Astrocyte (in vitro differentiated cells and primary cell): ENCODE measurements at regions not wholly inside any gene's neighbourhood (a gene's known extent, or its start where the extent isn't known, plus 50 kb on each side); places are given as distances from the start of the nearest gene placed in this dataset.
"Not testable (repeated sequence)": the region's sequence is repeated elsewhere in the genome, so short reads cannot be mapped to it uniquely, and the experiment has no call there.

Experiments
- DNase-seq: peaks from one replicate; pipeline ENCODE4 v3.0.0-alpha.2; 2010; ENCODE audit warnings: low read depth
- FAIRE-seq: peaks from 2 replicates; lab custom pipeline; 2011; peaks lifted over from hg19 to GRCh38; lab: Jason Lieb, UNC
- H2AFZ ChIP-seq: 2 replicates; pipeline ENCODE4 v1.6.0; 2012; ENCODE audit warnings: low read depth, low read length, inconsistent platforms
- H3K27ac ChIP-seq: 2 replicates; pipeline ENCODE4 v1.5.1; 2011; ENCODE audit warnings: low read depth, low read length, inconsistent platforms
- H3K27me3 ChIP-seq: 2 replicates; pipeline ENCODE4 v1.6.0; 2011; ENCODE audit warnings: low read length, inconsistent platforms; ENCODE audit not compliant: insufficient read depth
- H3K36me3 ChIP-seq: 2 replicates; pipeline ENCODE4 v1.5.1; 2011; ENCODE audit warnings: low read length, inconsistent platforms; ENCODE audit not compliant: insufficient read depth
- H3K4me1 ChIP-seq: 2 replicates; pipeline ENCODE4 v1.5.1; 2011; ENCODE audit warnings: low read length, inconsistent platforms; ENCODE audit not compliant: insufficient read depth
- H3K4me2 ChIP-seq: 2 replicates; pipeline ENCODE4 v1.6.0; 2012; ENCODE audit warnings: low read length, inconsistent platforms
- H3K4me3 ChIP-seq: 2 replicates; pipeline ENCODE4 v1.5.1; 2011; ENCODE audit warnings: low read depth, mild to moderate bottlenecking, low read length, inconsistent platforms; ENCODE audit not compliant: insufficient read depth
- H3K79me2 ChIP-seq: 2 replicates; pipeline ENCODE4 v1.6.0; 2012; ENCODE audit warnings: mild to moderate bottlenecking, low read length, inconsistent platforms; ENCODE audit not compliant: insufficient read depth
- H3K9ac ChIP-seq: 2 replicates; pipeline ENCODE4 v1.6.0; 2012; ENCODE audit warnings: mild to moderate bottlenecking, low read length, inconsistent platforms
- H3K9me3 ChIP-seq: 2 replicates; pipeline ENCODE4 v1.5.1; 2012; ENCODE audit warnings: low read depth, mild to moderate bottlenecking, low read length, inconsistent platforms; ENCODE audit not compliant: insufficient read depth
- H4K20me1 ChIP-seq: 2 replicates; pipeline ENCODE4 v1.6.0; 2012; ENCODE audit warnings: low read length, inconsistent platforms; ENCODE audit not compliant: insufficient read depth
- H3K27ac Mint-ChIP-seq: one replicate; pipeline ENCODE4 v1.8.0; 2021; ENCODE audit warnings: mild to moderate bottlenecking, mixed read lengths; ENCODE audit not compliant: unreplicated experiment
- H3K27me3 Mint-ChIP-seq: one replicate; pipeline ENCODE4 v1.8.0; 2021; ENCODE audit warnings: low read depth, mixed read lengths; ENCODE audit not compliant: unreplicated experiment
- H3K36me3 Mint-ChIP-seq: one replicate; pipeline ENCODE4 v1.8.0; 2021; ENCODE audit warnings: low read depth, mixed read lengths; ENCODE audit not compliant: unreplicated experiment
- H3K4me1 Mint-ChIP-seq: one replicate; pipeline ENCODE4 v1.8.0; 2021; ENCODE audit warnings: low read depth, mixed read lengths; ENCODE audit not compliant: unreplicated experiment
- H3K4me3 Mint-ChIP-seq: one replicate; pipeline ENCODE4 v1.8.0; 2021; ENCODE audit warnings: mild to moderate bottlenecking, moderate library complexity, mixed read lengths; ENCODE audit not compliant: unreplicated experiment
- H3K9me3 Mint-ChIP-seq: one replicate; pipeline ENCODE4 v1.8.0; 2021; ENCODE audit warnings: mild to moderate bottlenecking, mixed read lengths; ENCODE audit not compliant: unreplicated experiment
- CTCF ChIP-seq: IDR thresholded peaks from 2 replicates; pipeline ENCODE4 v1.5.1; 2011; ENCODE audit warnings: low read depth, mild to moderate bottlenecking, inconsistent platforms, low read length, moderate library complexity; ENCODE audit not compliant: insufficient read depth
- EZH2 ChIP-seq: IDR thresholded peaks from 2 replicates; pipeline ENCODE4 v1.6.1; 2012; ENCODE audit warnings: mild to moderate bottlenecking, low read length, inconsistent platforms; ENCODE audit not compliant: insufficient read depth

- FAIRE-seq (no peak), DNase-seq (no peak)
- no peak overlapping the region for H3K9ac ChIP-seq
- no peaks in the 10 kb centered on the region for H3K9me3 ChIP-seq
- H3K4me2 ChIP-seq = no peak overlapping the region
- peaks cover 5% of the 10 kb centered on the region for H3K4me1 ChIP-seq
- no peaks in the 10 kb centered on the region for H3K36me3 ChIP-seq
- no peak overlapping the region for H3K4me3 ChIP-seq
- H3K27me3 ChIP-seq = no peaks in the 10 kb centered on the region
- H3K27ac ChIP-seq = no peak overlapping the region
- Mint-ChIP-seq H3K36me3 (no peaks in the 10 kb centered on the region), H3K4me1 (peaks cover 22% of the 10 kb centered on the region), H3K27ac (no peak overlapping the region), H3K4me3 (no peak overlapping the region), H3K9me3 (peaks cover 2% of the 10 kb centered on the region), H3K27me3 (no peaks in the 10 kb centered on the region)
- no peaks in the 10 kb centered on the region for H4K20me1 ChIP-seq
- no peak overlapping the region for H2AFZ ChIP-seq
- TF ChIP-seq EZH2 (no peak), CTCF (no peak)
- H3K79me2 ChIP-seq = no peaks in the 10 kb centered on the region
Observed at GRCh38 chr3:177351757-177352158, 154.5 kb upstream of the TBL1XR1 start.

GRCh38 chr3:177352424-177352823 is 155.1 kb upstream of the TBL1XR1 start:
- Histone ChIP-seq H3K4me2 (no peak overlapping the region), H2AFZ (no peak overlapping the region), H3K4me1 (peaks cover 8% of the 10 kb centered on the region), H4K20me1 (no peaks in the 10 kb centered on the region), H3K36me3 (no peaks in the 10 kb centered on the region), H3K27me3 (no peaks in the 10 kb centered on the region), H3K4me3 (no peak overlapping the region), H3K27ac (no peak overlapping the region), H3K9ac (no peak overlapping the region), H3K9me3 (no peaks in the 10 kb centered on the region), H3K79me2 (no peaks in the 10 kb centered on the region)
- H3K27me3 Mint-ChIP-seq = no peaks in the 10 kb centered on the region
- TF ChIP-seq CTCF (no peak), EZH2 (no peak)
- FAIRE-seq = no peak
- peaks cover 2% of the 10 kb centered on the region for H3K9me3 Mint-ChIP-seq
- H3K27ac Mint-ChIP-seq = no peak overlapping the region
- no peaks in the 10 kb centered on the region for H3K36me3 Mint-ChIP-seq
- peaks cover 22% of the 10 kb centered on the region for H3K4me1 Mint-ChIP-seq
- H3K4me3 Mint-ChIP-seq = no peak overlapping the region
- DNase-seq = no peak

- H3K36me3 Mint-ChIP-seq = no peaks in the 10 kb centered on the region
- H3K79me2 ChIP-seq = no peaks in the 10 kb centered on the region
Observed at GRCh38 chr3:177353140-177353539, 155.9 kb upstream of the TBL1XR1 start.

GRCh38 chr3:177353879-177354278 is 156.6 kb upstream of the TBL1XR1 start:
- not testable (repeated sequence) for H3K79me2 ChIP-seq, H3K27me3 Mint-ChIP-seq, H4K20me1 ChIP-seq, H3K36me3 Mint-ChIP-seq, H3K4me3 Mint-ChIP-seq, H3K27ac Mint-ChIP-seq, H3K9me3 ChIP-seq, H3K27me3 ChIP-seq, H3K36me3 ChIP-seq, H3K4me3 ChIP-seq, DNase-seq, H3K4me2 ChIP-seq, FAIRE-seq, H3K9me3 Mint-ChIP-seq, H2AFZ ChIP-seq, H3K9ac ChIP-seq, H3K27ac ChIP-seq
- H3K4me1 ChIP-seq = peaks cover 23% of the 10 kb centered on the region
- peaks cover 30% of the 10 kb centered on the region for H3K4me1 Mint-ChIP-seq

More at GRCh38 chr3:177353140-177353539, 155.9 kb upstream of the TBL1XR1 start:
- H3K27me3 ChIP-seq = no peaks in the 10 kb centered on the region
- H3K4me2 ChIP-seq = no peak overlapping the region
- H3K27me3 Mint-ChIP-seq = no peaks in the 10 kb centered on the region
- H3K9me3 ChIP-seq = no peaks in the 10 kb centered on the region
- no peak overlapping the region for H3K27ac ChIP-seq
- no peak for FAIRE-seq
- peaks cover 25% of the 10 kb centered on the region for H3K4me1 Mint-ChIP-seq
- no peak overlapping the region for H3K4me3 ChIP-seq
- no peak overlapping the region for H3K4me3 Mint-ChIP-seq
- peaks cover 16% of the 10 kb centered on the region for H3K4me1 ChIP-seq
- H3K27ac Mint-ChIP-seq = no peak overlapping the region
- no peak for DNase-seq
- no peak for TF ChIP-seq CTCF
- TF ChIP-seq EZH2 = no peak
- no peaks in the 10 kb centered on the region for H4K20me1 ChIP-seq
- H3K36me3 ChIP-seq = no peaks in the 10 kb centered on the region
- no peak overlapping the region for H2AFZ ChIP-seq
- no peak overlapping the region for H3K9ac ChIP-seq
- H3K9me3 Mint-ChIP-seq = peaks cover 2% of the 10 kb centered on the region
